BJ (cell line): ENCODE measurements at regions not wholly inside any gene's neighbourhood (a gene's known extent, or its start where the extent isn't known, plus 50 kb on each side); places are given as distances from the start of the nearest gene placed in this dataset.

ENCODE experiments used
- CTCF ChIA-PET: fragments of 350-600 bp; formaldehyde crosslinking; extraction: SDS; loops from one replicate; lab custom pipeline; 2021; ENCODE audit warnings: antibody characterized with exemption, inconsistent platforms; lab: Yijun Ruan, JAX
- POLR2A ChIA-PET: fragments of 300-600 bp; sonication (Branson Sonifier 250); formaldehyde crosslinking; extraction: SDS; loops from one replicate; lab custom pipeline; 2021; ENCODE audit warnings: antibody characterized with exemption; lab: Charles Lee
- DNase-seq: peaks from one replicate; pipeline ENCODE4 v3.0.0-alpha.2; 2011; ENCODE audit warnings: low read depth
- H3K27me3 ChIP-seq: 2 replicates; pipeline ENCODE4 v1.6.0; 2011; ENCODE audit warnings: low read length; ENCODE audit not compliant: control insufficient read depth, insufficient read depth
- H3K36me3 ChIP-seq: 2 replicates; pipeline ENCODE4 v1.5.1; 2011; ENCODE audit warnings: low read length; ENCODE audit not compliant: control insufficient read depth, insufficient read depth
- H3K4me3 ChIP-seq: 2 replicates; pipeline ENCODE4 v1.5.1; 2011; ENCODE audit warnings: low read depth, mild to moderate bottlenecking, control low read depth, low read length
- CTCF ChIP-seq: IDR thresholded peaks from 2 replicates; pipeline ENCODE4 v1.5.1; 2011; ENCODE audit warnings: low read depth, mild to moderate bottlenecking, control low read depth, inconsistent platforms, low read length, moderate library complexity; ENCODE audit not compliant: insufficient read depth

GRCh38 chr5:28380167-28380566 is 1341.8 kb upstream of the CDH9 start:
- no peak overlapping the region for H3K4me3 ChIP-seq
- ChIA-PET CTCF (no interaction called here), POLR2A (no interaction called here)
- H3K36me3 ChIP-seq: no peaks in the 10 kb centered on the region
- DNase-seq: no peak
- no peaks in the 10 kb centered on the region for H3K27me3 ChIP-seq
- no peak for TF ChIP-seq CTCF

GRCh38 chr5:28374492-28374967 is 1336.1 kb upstream of the CDH9 start:
- Histone ChIP-seq H3K27me3 (no peaks in the 10 kb centered on the region), H3K36me3 (no peaks in the 10 kb centered on the region), H3K4me3 (no peak overlapping the region)
- ChIA-PET CTCF (no interaction called here), POLR2A (no interaction called here)
- DNase-seq: no peak
- TF ChIP-seq CTCF: no peak

GRCh38 chr5:28370896-28371295 is 1332.5 kb upstream of the CDH9 start:
- DNase-seq: no peak
- no peak overlapping the region for H3K4me3 ChIP-seq
- no peak for TF ChIP-seq CTCF
- ChIA-PET POLR2A (no interaction called here), CTCF (no interaction called here)
- H3K27me3 ChIP-seq: no peaks in the 10 kb centered on the region
- no peaks in the 10 kb centered on the region for H3K36me3 ChIP-seq

GRCh38 chr5:28369418-28369817 is 1331.0 kb upstream of the CDH9 start:
- ChIA-PET POLR2A (no interaction called here), CTCF (no interaction called here)
- Histone ChIP-seq H3K4me3 (no peak overlapping the region), H3K27me3 (no peaks in the 10 kb centered on the region), H3K36me3 (no peaks in the 10 kb centered on the region)
- no peak for TF ChIP-seq CTCF
- no peak for DNase-seq

- CTCF ChIA-PET: no interaction called here
- DNase-seq: no peak
- TF ChIP-seq CTCF: no peak
- Histone ChIP-seq H3K27me3 (no peaks in the 10 kb centered on the region), H3K36me3 (no peaks in the 10 kb centered on the region), H3K4me3 (no peak overlapping the region)
- POLR2A ChIA-PET: no interaction called here
These were observed 1317.4 kb upstream of the CDH9 start for GRCh38 chr5:28355831-28356230.
